Stimulated activated CD8-positive, alpha-beta memory T cell treated with anti-CD3 and anti-CD28 coated beads, Interleukin-15, amount 100 ng/mL, for 1 hour (primary cell): ENCODE measurements at regions not wholly inside any gene's neighbourhood (a gene's known extent, or its start where the extent isn't known, plus 50 kb on each side); places are given as distances from the start of the nearest gene placed in this dataset.

ENCODE experiments used
- DNase-seq: peaks from one replicate; pipeline ENCODE4 v3.0.0-alpha.2; 2020; ENCODE audit warnings: low read depth

- no peak for DNase-seq
Measured at GRCh38 chr5:82850393-82850792, 226.8 kb downstream of the TMEM167A start.

GRCh38 chr5:82849885-82850284 is 227.3 kb downstream of the TMEM167A start:
- DNase-seq = no peak

- DNase-seq = no peak
Measured at GRCh38 chr5:82847562-82847961, 229.6 kb downstream of the TMEM167A start.

- DNase-seq = no peak
Measured at GRCh38 chr5:82839881-82840280, 237.3 kb downstream of the TMEM167A start.

GRCh38 chr5:82835488-82835887 is 241.7 kb downstream of the TMEM167A start:
- no peak for DNase-seq

GRCh38 chr5:82834151-82834550 is 243.0 kb downstream of the TMEM167A start:
- no peak for DNase-seq

- no peak for DNase-seq
Measured at GRCh38 chr5:82833277-82833676, 243.9 kb downstream of the TMEM167A start.

- DNase-seq = no peak
Measured at GRCh38 chr5:82832445-82832844, 244.7 kb downstream of the TMEM167A start.

- DNase-seq = no peak
Measured at GRCh38 chr5:82828211-82828610, 249.0 kb downstream of the TMEM167A start.

- DNase-seq = no peak
Measured at GRCh38 chr5:82827651-82828050, 249.5 kb downstream of the TMEM167A start.

GRCh38 chr5:82822634-82822927 is 254.6 kb downstream of the TMEM167A start:
- no peak for DNase-seq

- no peak for DNase-seq
Measured at GRCh38 chr5:82821846-82822633, 255.2 kb downstream of the TMEM167A start.

GRCh38 chr5:82820961-82821845 is 256.0 kb downstream of the TMEM167A start:
- no peak for DNase-seq

- no peak for DNase-seq
Measured at GRCh38 chr5:82820188-82820587, 257.0 kb downstream of the TMEM167A start.

- no peak for DNase-seq
Measured at GRCh38 chr5:82817897-82818676, 259.1 kb downstream of the TMEM167A start.

- no peak for DNase-seq
Measured at GRCh38 chr5:82816926-82817325, 260.3 kb downstream of the TMEM167A start.

GRCh38 chr5:82815871-82816270 is 261.3 kb downstream of the TMEM167A start:
- no peak for DNase-seq

GRCh38 chr5:82813861-82814260 is 263.3 kb downstream of the TMEM167A start:
- DNase-seq = no peak

GRCh38 chr5:82812575-82812974 is 264.6 kb downstream of the TMEM167A start:
- DNase-seq = no peak

GRCh38 chr5:82811490-82811889 is 265.7 kb downstream of the TMEM167A start:
- no peak for DNase-seq

- no peak for DNase-seq
Measured at GRCh38 chr5:82809420-82810143, 267.6 kb downstream of the TMEM167A start.

- DNase-seq = no peak
Measured at GRCh38 chr5:82808960-82809359, 268.2 kb downstream of the TMEM167A start.
